HG03175 (cell line): ENCODE measurements at regions not wholly inside any gene's neighbourhood (a gene's known extent, or its start where the extent isn't known, plus 50 kb on each side); places are given as distances from the start of the nearest gene placed in this dataset.
"Not testable (repeated sequence)": the region's sequence is repeated elsewhere in the genome, so short reads cannot be mapped to it uniquely, and the experiment has no call there.

ENCODE experiments used
- ATAC-seq: cut with Tn5 transposase; IDR thresholded peaks from one replicate; pipeline ENCODE4 v1.9.1; 2021; ENCODE audit warnings: mild to moderate bottlenecking, moderate library complexity; ENCODE audit not compliant: unreplicated experiment

- ATAC-seq = not testable (repeated sequence)
Observed at GRCh38 chr2:58691041-58691440, 449.9 kb upstream of the FANCL start.

DNA sequence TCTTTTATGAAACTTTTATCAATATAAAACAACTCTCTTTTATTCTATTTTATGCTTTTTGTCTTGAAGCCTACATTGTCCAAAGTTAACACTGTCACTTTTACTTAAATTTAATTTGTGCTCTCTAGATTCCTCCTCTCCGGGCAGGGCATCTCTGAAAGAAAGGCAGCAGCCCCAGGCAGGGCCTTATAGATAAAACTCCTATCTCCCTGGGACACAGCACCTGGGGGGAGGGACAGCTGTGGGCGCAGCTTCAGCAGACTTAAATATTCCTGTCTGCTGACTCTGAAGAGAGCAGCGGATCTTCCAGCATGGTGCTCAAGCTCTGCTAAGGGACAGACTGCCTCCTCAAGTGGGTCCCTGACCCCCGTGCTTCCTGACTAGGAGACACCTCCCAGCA, 447.7 kb upstream of the FANCL start:
- no peak for ATAC-seq

DNA sequence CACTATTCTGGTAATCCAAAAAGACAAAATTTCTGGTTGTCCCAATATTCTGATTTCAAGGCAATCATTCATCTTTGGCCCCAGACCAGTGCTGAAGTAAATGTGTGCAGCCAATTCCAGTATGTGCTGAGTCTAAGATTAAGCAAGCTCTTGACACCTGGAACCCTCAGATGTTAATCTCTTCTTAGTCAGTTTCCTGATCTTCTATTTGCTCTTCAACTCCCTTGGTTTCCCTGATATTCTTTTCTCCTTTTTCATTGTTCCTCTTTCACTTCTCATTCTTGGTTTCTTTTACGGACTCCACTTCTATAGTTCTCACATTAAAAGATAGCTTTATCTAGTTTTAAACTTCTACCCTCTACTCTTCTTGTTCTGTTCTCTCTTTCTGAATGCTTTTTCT, 445.7 kb upstream of the FANCL start:
- ATAC-seq = no peak

GRCh38 chr2:58680755-58681310, 439.7 kb upstream of the FANCL start:
- no peak for ATAC-seq

DNA sequence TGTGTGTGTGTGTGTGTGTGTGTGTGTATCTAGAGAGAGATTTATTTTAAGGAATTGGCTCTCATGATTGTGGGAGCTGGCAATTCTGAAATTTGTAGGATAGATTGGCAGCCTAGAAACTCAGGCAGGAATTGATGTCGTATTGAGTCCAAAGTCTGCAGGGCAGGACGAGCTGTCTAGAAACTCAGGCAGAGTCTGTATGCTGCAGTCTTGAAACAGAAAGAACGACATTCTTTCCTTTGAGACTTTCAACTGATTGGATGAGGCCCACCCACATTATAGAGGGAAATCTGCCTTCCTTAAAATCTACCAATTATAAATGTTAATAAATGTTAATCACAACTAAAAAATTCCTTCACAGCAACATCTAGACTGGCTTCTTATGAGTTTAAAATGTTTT, 436.6 kb upstream of the FANCL start:
- no peak for ATAC-seq

GRCh38 chr2:58671675-58672074, 430.6 kb upstream of the FANCL start:
- no peak for ATAC-seq

- ATAC-seq = no peak
Observed at GRCh38 chr2:58669998-58670397, 428.9 kb upstream of the FANCL start.

DNA sequence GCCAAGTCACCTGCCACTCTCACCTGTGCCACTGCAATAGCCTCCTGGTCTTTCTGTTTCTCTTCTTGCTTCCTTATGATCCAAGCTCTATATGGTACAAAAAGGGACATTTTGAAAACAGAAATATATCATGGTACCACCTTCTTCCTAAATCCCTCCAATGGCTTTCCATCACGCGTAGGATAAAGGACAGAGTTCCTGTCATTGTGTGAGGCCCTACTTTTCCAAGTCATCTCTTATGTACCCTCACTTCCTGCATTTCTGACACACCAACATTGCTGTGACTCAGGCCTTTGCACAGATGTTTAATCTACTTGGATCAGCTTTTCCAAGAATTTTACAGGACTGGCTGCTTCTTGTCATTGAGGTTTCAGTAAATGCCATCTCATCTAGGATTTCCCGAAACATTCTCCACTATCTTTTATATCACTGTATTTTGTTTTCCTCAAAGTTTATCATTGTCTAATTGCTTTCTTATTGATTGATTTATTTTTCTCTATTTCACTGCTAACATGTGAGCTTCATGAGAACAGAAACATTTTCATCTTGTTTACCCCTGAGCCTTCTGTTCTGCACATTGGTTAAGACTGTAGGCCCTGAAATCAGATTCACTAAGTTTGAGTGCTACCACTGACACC, 426.1 kb upstream of the FANCL start:
- ATAC-seq = no peak

GRCh38 chr2:58666323-58666970, 425.3 kb upstream of the FANCL start:
- ATAC-seq = no peak

GRCh38 chr2:58665154-58665553, 424.0 kb upstream of the FANCL start:
- ATAC-seq = no peak

- no peak for ATAC-seq
Observed at GRCh38 chr2:58664523-58665151, 423.5 kb upstream of the FANCL start.

GRCh38 chr2:58660046-58660445, 418.9 kb upstream of the FANCL start:
- no peak for ATAC-seq

DNA sequence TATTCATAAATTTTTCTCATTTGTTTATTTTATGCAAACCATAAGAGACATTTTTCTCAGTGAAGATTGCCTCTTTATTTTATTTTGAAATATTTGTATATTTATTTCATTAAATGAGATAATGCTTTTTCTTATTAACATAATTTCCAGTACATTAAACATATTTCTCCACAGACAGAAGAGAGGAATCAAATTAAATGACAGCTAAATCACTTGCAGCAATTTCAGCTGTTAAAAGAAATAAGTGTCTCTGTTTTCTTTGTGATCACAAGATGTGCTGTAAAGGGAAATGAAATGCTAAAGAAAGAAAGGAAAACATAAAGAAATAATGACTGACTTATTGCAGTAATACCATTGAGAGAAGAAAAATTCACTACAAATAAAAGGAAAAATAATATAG, 414.0 kb upstream of the FANCL start:
- no peak for ATAC-seq

- no peak for ATAC-seq
Observed at GRCh38 chr2:58651930-58652329, 410.8 kb upstream of the FANCL start.

GRCh38 chr2:58650781-58651180, 409.7 kb upstream of the FANCL start:
- ATAC-seq = no peak

DNA sequence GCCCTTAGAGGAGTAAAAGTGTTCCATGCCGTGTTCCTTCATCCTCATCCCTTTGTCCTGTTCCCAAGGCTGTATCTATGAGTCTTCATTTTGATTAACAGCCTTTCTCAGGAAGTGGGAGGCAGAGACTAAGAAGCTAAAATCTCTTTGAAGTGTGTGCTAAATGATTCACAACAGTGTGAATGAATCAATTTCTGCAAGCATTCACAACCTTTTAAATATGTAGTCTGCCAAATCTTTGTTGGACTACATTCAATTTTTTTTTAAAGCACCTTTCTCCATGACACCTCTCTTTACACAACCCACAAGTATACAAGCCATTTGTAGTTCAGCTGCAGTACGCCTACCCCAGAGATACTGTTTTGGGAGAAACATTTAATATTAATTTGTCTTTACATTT, 408.6 kb upstream of the FANCL start:
- no peak for ATAC-seq

GRCh38 chr2:58645017-58645416, 403.9 kb upstream of the FANCL start:
- no peak for ATAC-seq

GRCh38 chr2:58644451-58644850, 403.3 kb upstream of the FANCL start:
- ATAC-seq = no peak

DNA sequence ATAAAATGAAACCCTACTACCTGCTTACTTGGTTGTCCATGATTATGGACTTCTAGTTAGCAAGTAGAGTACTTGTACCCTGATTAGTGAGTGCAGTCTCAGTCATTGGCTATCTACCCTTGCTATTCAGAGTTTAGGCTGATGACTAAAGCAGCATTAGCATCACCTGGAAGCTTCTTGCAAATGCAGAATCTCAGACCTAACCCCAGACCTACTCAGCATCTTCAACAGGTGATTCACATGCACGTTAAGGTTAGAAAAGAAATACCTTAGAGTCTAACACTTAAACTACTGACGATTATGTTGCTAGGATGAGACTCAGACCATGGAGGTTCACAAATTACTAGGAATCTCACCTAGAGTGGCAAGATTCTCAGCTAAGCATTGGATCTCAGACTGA, 399.9 kb upstream of the FANCL start:
- no peak for ATAC-seq

GRCh38 chr2:58640042-58640441, 398.9 kb upstream of the FANCL start:
- no peak for ATAC-seq

- ATAC-seq = no peak
Observed at GRCh38 chr2:58638256-58638805, 397.2 kb upstream of the FANCL start.

DNA sequence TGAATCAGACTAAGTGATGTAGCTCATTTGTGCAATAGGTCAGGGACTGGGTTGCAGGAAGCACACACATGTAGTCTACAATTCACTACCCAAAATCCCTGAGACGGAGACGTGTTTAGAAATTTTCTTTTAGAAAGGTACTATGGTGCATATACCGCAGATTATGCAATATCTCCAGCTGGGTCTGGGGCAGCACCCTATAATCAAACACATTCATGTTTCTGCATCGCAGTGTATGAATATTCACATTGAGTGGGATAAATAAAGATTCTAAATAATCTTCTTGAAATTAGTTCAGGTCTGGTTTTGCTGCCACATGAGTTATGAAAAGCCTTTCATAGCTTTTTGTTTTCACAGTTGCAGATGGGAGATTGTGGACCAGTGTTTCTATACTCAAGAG, 395.7 kb upstream of the FANCL start:
- no peak for ATAC-seq
